Hepatocyte (in vitro differentiated cells): ENCODE measurements at regions not wholly inside any gene's neighbourhood (a gene's known extent, or its start where the extent isn't known, plus 50 kb on each side); places are given as distances from the start of the nearest gene placed in this dataset.

Source experiments
- DNase-seq: peaks from one replicate; pipeline ENCODE4 v3.0.0-alpha.2; 2016; ENCODE audit warnings: low spot score
- H2AFZ ChIP-seq: fragments of 200-600 bp; sonication (generic); 2 replicates; pipeline ENCODE4 v1.6.0; 2016; ENCODE audit warnings: antibody characterized with exemption, mild to moderate bottlenecking
- H3K27ac ChIP-seq: fragments of 200-600 bp; sonication (generic); 2 replicates; pipeline ENCODE4 v1.5.1; 2016; ENCODE audit warnings: mild to moderate bottlenecking
- H3K27me3 ChIP-seq: fragments of 200-600 bp; sonication (generic); 2 replicates; pipeline ENCODE4 v1.6.1; 2016
- H3K36me3 ChIP-seq: fragments of 200-600 bp; sonication (generic); replicated peaks from 2 replicates; pipeline ENCODE4 v1.5.1; 2016; ENCODE audit warnings: low read depth; ENCODE audit not compliant: insufficient read depth
- H3K4me1 ChIP-seq: fragments of 200-600 bp; sonication (generic); 2 replicates; pipeline ENCODE4 v1.5.1; 2016; ENCODE audit warnings: mild to moderate bottlenecking, moderate library complexity; ENCODE audit not compliant: insufficient read depth
- H3K4me2 ChIP-seq: fragments of 200-600 bp; sonication (generic); 2 replicates; pipeline ENCODE4 v1.6.0; 2016
- H3K4me3 ChIP-seq: fragments of 200-600 bp; sonication (generic); 2 replicates; pipeline ENCODE4 v1.5.1; 2016; ENCODE audit warnings: mild to moderate bottlenecking
- H3K79me2 ChIP-seq: fragments of 200-600 bp; sonication (generic); 2 replicates; pipeline ENCODE4 v1.6.0; 2017; ENCODE audit warnings: mild to moderate bottlenecking
- H3K9me2 ChIP-seq: fragments of 200-600 bp; sonication (generic); replicated peaks from 2 replicates; pipeline ENCODE4 v1.6.0; 2017; ENCODE audit warnings: mild to moderate bottlenecking; ENCODE audit not compliant: insufficient read depth
- H3K9me3 ChIP-seq: fragments of 200-600 bp; sonication (generic); 2 replicates; pipeline ENCODE4 v1.5.1; 2016; ENCODE audit warnings: low read depth, mild to moderate bottlenecking
- H4K20me1 ChIP-seq: fragments of 200-600 bp; sonication (generic); 2 replicates; pipeline ENCODE4 v1.6.0; 2016; ENCODE audit warnings: mild to moderate bottlenecking; ENCODE audit not compliant: insufficient read depth, poor library complexity, severe bottlenecking
- CTCF ChIP-seq: fragments of 200-600 bp; sonication (generic); IDR thresholded peaks from 2 replicates; pipeline ENCODE4 v1.5.1; 2016; ENCODE audit warnings: antibody characterized with exemption, mild to moderate bottlenecking; ENCODE audit not compliant: poor library complexity
- EZH2 ChIP-seq: fragments of 200-600 bp; sonication (generic); IDR thresholded peaks from 2 replicates; pipeline ENCODE4 v1.6.1; 2016; ENCODE audit warnings: antibody characterized with exemption, mild to moderate bottlenecking, borderline replicate concordance
- EZH2phosphoT487 ChIP-seq: fragments of 200-600 bp; sonication (generic); IDR thresholded peaks from one replicate; pipeline ENCODE4 v1.6.1; 2018; ENCODE audit warnings: antibody characterized with exemption, mild to moderate bottlenecking, low read depth, moderate library complexity; ENCODE audit not compliant: unreplicated experiment, severe bottlenecking
- WGBS: methylation state at CpG from one replicate; pipeline ENCODE4 v1.1.6; 2016; ENCODE audit warnings: low lambda C conversion rate; ENCODE audit errors: missing lambda C conversion rate; 5-methylcytosine and 5-hydroxymethylcytosine counted together

GRCh38 chr21:22132358-22133071 is 1134.3 kb downstream of the NCAM2 start:
- Histone ChIP-seq H3K4me2 (no peak overlapping the region), H3K79me2 (no peaks in the 10 kb centered on the region), H3K4me3 (no peak overlapping the region), H3K36me3 (no peaks in the 10 kb centered on the region), H3K9me3 (no peaks in the 10 kb centered on the region), H3K27me3 (no peaks in the 10 kb centered on the region), H4K20me1 (no peaks in the 10 kb centered on the region), H3K4me1 (no peaks in the 10 kb centered on the region), H2AFZ (no peak overlapping the region), H3K27ac (no peak overlapping the region), H3K9me2 (no peaks in the 10 kb centered on the region)
- no peak for TF ChIP-seq EZH2
- TF ChIP-seq CTCF: no peak
- TF ChIP-seq EZH2phosphoT487: no peak
- DNase-seq: no peak
- WGBS: 88% methylated on average over 5 of the region's 5 CpGs

GRCh38 chr21:22136740-22137139 is 1138.5 kb downstream of the NCAM2 start:
- no peaks in the 10 kb centered on the region for H3K27me3 ChIP-seq
- H3K36me3 ChIP-seq: no peaks in the 10 kb centered on the region
- no peak overlapping the region for H3K4me2 ChIP-seq
- no peaks in the 10 kb centered on the region for H3K4me1 ChIP-seq
- H3K9me3 ChIP-seq: no peaks in the 10 kb centered on the region
- H3K9me2 ChIP-seq: no peaks in the 10 kb centered on the region
- no peak overlapping the region for H3K4me3 ChIP-seq
- no peak for TF ChIP-seq CTCF
- TF ChIP-seq EZH2: no peak
- TF ChIP-seq EZH2phosphoT487: no peak
- no peak overlapping the region for H2AFZ ChIP-seq
- H3K27ac ChIP-seq: no peak overlapping the region
- H3K79me2 ChIP-seq: no peaks in the 10 kb centered on the region
- WGBS: 92% methylated on average over 3 of the region's 3 CpGs
- no peaks in the 10 kb centered on the region for H4K20me1 ChIP-seq
- DNase-seq: no peak

GRCh38 chr21:22138297-22139016 is 1140.2 kb downstream of the NCAM2 start:
- H3K27ac ChIP-seq: no peak overlapping the region
- H3K4me1 ChIP-seq: no peaks in the 10 kb centered on the region
- no peaks in the 10 kb centered on the region for H3K9me3 ChIP-seq
- WGBS: 96% methylated on average over 17 of the region's 18 CpGs
- no peak for DNase-seq
- no peak overlapping the region for H3K4me3 ChIP-seq
- H3K79me2 ChIP-seq: no peaks in the 10 kb centered on the region
- H3K4me2 ChIP-seq: no peak overlapping the region
- TF ChIP-seq EZH2 (no peak), CTCF (no peak), EZH2phosphoT487 (no peak)
- no peaks in the 10 kb centered on the region for H3K36me3 ChIP-seq
- H4K20me1 ChIP-seq: no peaks in the 10 kb centered on the region
- H2AFZ ChIP-seq: no peak overlapping the region
- no peaks in the 10 kb centered on the region for H3K27me3 ChIP-seq
- no peaks in the 10 kb centered on the region for H3K9me2 ChIP-seq
